ENCODE measurements at regions not wholly inside any gene's neighbourhood (a gene's known extent, or its start where the extent isn't known, plus 50 kb on each side); places are given as distances from the start of the nearest gene placed in this dataset.
"Not testable (repeated sequence)": the region's sequence is repeated elsewhere in the genome, so short reads cannot be mapped to it uniquely, and the experiment has no call there.

DNA sequence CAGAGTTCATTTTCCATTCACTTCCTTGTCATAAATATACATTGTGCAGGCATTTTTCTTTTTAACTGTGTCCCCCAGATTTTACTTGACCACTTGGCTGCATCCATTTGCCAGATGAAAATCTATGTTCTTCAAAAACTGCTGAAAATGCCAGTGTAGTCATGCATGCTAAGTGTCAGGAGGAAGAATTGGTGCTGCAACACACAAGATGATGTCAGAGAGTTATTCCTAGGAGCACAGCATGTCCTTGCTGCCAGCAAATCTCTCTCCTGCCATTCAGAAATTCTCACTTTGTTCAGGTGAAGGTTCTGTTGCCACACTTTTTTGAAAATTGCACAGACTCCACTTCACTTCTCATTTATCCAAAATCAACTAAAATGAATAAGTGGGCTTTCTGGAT lies 106.4 kb upstream of the MAGI3 start:
- peak in 1 of 6 donors; percentile 53 for DNase-seq (ENCODE audit: low read depth in 4 of 6, low spot score in 6 of 6)
- H3K27ac ChIP-seq (ENCODE audit: low read depth, low read length): no peak overlapping the region
- H3K9me3 ChIP-seq (ENCODE audit: control insufficient read depth, insufficient read depth, low read length): no peaks in the 10 kb centered on the region
- no peak overlapping the region for H3K4me3 ChIP-seq (ENCODE audit: low read depth, low read length)
- no peaks in the 10 kb centered on the region for H3K36me3 ChIP-seq (ENCODE audit: control insufficient read depth, insufficient read depth, low read length)
- no peaks in the 10 kb centered on the region for H3K27me3 ChIP-seq (ENCODE audit: control insufficient read depth, insufficient read depth, low read length)
- no peaks in the 10 kb centered on the region for H3K4me1 ChIP-seq (ENCODE audit: control insufficient read depth, insufficient read depth, low read length)

- H3K27ac ChIP-seq (ENCODE audit: low read depth, low read length): no peak overlapping the region
- no peaks in the 10 kb centered on the region for H3K4me1 ChIP-seq (ENCODE audit: control insufficient read depth, insufficient read depth, low read length)
- WGBS (ENCODE audit: insufficient coverage): 100% methylated on average over 1 of the region's 1 CpG
- H3K4me3 ChIP-seq (ENCODE audit: low read depth, low read length): no peak overlapping the region
- H3K36me3 ChIP-seq (ENCODE audit: control insufficient read depth, insufficient read depth, low read length): no peaks in the 10 kb centered on the region
- DNase-seq (ENCODE audit: low read depth in 4 of 6, low spot score in 6 of 6): no peak
- no peaks in the 10 kb centered on the region for H3K9me3 ChIP-seq (ENCODE audit: control insufficient read depth, insufficient read depth, low read length)
- no peaks in the 10 kb centered on the region for H3K27me3 ChIP-seq (ENCODE audit: control insufficient read depth, insufficient read depth, low read length)
Observed at GRCh38 chr1:113286156-113286555, 104.2 kb upstream of the MAGI3 start.

GRCh38 chr1:113291777-113292602 lies 98.3 kb upstream of the MAGI3 start:
- Histone ChIP-seq H3K27me3 (ENCODE audit: control insufficient read depth, insufficient read depth, low read length) (no peaks in the 10 kb centered on the region), H3K4me1 (ENCODE audit: control insufficient read depth, insufficient read depth, low read length) (no peaks in the 10 kb centered on the region), H3K36me3 (ENCODE audit: control insufficient read depth, insufficient read depth, low read length) (no peaks in the 10 kb centered on the region), H3K27ac (ENCODE audit: low read depth, low read length) (no peak overlapping the region), H3K9me3 (ENCODE audit: control insufficient read depth, insufficient read depth, low read length) (no peaks in the 10 kb centered on the region), H3K4me3 (ENCODE audit: low read depth, low read length) (no peak overlapping the region)
- DNase-seq (ENCODE audit: low read depth in 4 of 6, low spot score in 6 of 6): no peak
- 87% methylated on average over 3 of the region's 9 CpGs for WGBS (ENCODE audit: insufficient coverage)

- 89% methylated on average over 1 of the region's 2 CpGs for WGBS (ENCODE audit: insufficient coverage)
- Histone ChIP-seq H3K36me3 (ENCODE audit: control insufficient read depth, insufficient read depth, low read length) (no peaks in the 10 kb centered on the region), H3K27me3 (ENCODE audit: control insufficient read depth, insufficient read depth, low read length) (no peaks in the 10 kb centered on the region), H3K4me1 (ENCODE audit: control insufficient read depth, insufficient read depth, low read length) (no peaks in the 10 kb centered on the region), H3K4me3 (ENCODE audit: low read depth, low read length) (no peak overlapping the region), H3K27ac (ENCODE audit: low read depth, low read length) (no peak overlapping the region), H3K9me3 (ENCODE audit: control insufficient read depth, insufficient read depth, low read length) (no peaks in the 10 kb centered on the region)
- no peak for DNase-seq (ENCODE audit: low read depth in 4 of 6, low spot score in 6 of 6)
Observed at GRCh38 chr1:113292603-113293255, 97.6 kb upstream of the MAGI3 start.

GRCh38 chr1:113293256-113293626 lies 97.1 kb upstream of the MAGI3 start:
- Histone ChIP-seq H3K36me3 (ENCODE audit: control insufficient read depth, insufficient read depth, low read length) (no peaks in the 10 kb centered on the region), H3K4me1 (ENCODE audit: control insufficient read depth, insufficient read depth, low read length) (no peaks in the 10 kb centered on the region), H3K4me3 (ENCODE audit: low read depth, low read length) (no peak overlapping the region), H3K27me3 (ENCODE audit: control insufficient read depth, insufficient read depth, low read length) (no peaks in the 10 kb centered on the region), H3K27ac (ENCODE audit: low read depth, low read length) (no peak overlapping the region), H3K9me3 (ENCODE audit: control insufficient read depth, insufficient read depth, low read length) (no peaks in the 10 kb centered on the region)
- DNase-seq (ENCODE audit: low read depth in 4 of 6, low spot score in 6 of 6): no peak
- 74% methylated on average over 8 of the region's 11 CpGs for whole genome bisulfite sequencing (ENCODE audit: insufficient coverage)

- Histone ChIP-seq H3K27ac (ENCODE audit: low read depth, low read length) (no peak overlapping the region), H3K4me1 (ENCODE audit: control insufficient read depth, insufficient read depth, low read length) (no peaks in the 10 kb centered on the region), H3K9me3 (ENCODE audit: control insufficient read depth, insufficient read depth, low read length) (no peaks in the 10 kb centered on the region), H3K27me3 (ENCODE audit: control insufficient read depth, insufficient read depth, low read length) (no peaks in the 10 kb centered on the region), H3K36me3 (ENCODE audit: control insufficient read depth, insufficient read depth, low read length) (no peaks in the 10 kb centered on the region), H3K4me3 (ENCODE audit: low read depth, low read length) (no peak overlapping the region)
- no peak for DNase-seq (ENCODE audit: low read depth in 4 of 6, low spot score in 6 of 6)
- WGBS (ENCODE audit: insufficient coverage): no CpG with 5 or more reads among the region's 1 CpG
Observed at GRCh38 chr1:113297749-113298148, 92.6 kb upstream of the MAGI3 start.

DNA sequence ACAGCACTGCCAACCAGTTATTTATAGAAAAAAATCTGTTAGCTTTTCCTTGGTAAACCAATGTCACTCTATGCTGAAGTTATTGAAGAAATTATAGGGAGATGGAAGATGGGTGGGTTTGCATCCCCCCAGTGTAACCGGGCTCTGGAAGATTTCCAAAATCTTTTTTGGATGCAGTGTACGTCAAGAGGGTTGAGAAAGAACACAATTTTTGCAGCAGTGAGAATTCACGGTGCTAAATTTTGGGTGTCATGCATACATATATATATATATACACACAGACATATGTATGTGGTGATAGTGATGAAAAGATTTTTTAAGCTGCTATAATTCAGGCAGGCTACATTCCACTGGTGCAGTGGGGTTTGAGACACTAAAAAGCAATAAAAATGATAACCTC lies 91.4 kb upstream of the MAGI3 start:
- H3K4me1 ChIP-seq (ENCODE audit: control insufficient read depth, insufficient read depth, low read length): no peaks in the 10 kb centered on the region
- no CpG with 5 or more reads among the region's 3 CpGs for WGBS (ENCODE audit: insufficient coverage)
- H3K36me3 ChIP-seq (ENCODE audit: control insufficient read depth, insufficient read depth, low read length): no peaks in the 10 kb centered on the region
- H3K27ac ChIP-seq (ENCODE audit: low read depth, low read length): no peak overlapping the region
- no peak overlapping the region for H3K4me3 ChIP-seq (ENCODE audit: low read depth, low read length)
- no peaks in the 10 kb centered on the region for H3K9me3 ChIP-seq (ENCODE audit: control insufficient read depth, insufficient read depth, low read length)
- peak in 2 of 6 donors; percentile 26 to 87 for DNase-seq (ENCODE audit: low read depth in 4 of 6, low spot score in 6 of 6)
- H3K27me3 ChIP-seq (ENCODE audit: control insufficient read depth, insufficient read depth, low read length): no peaks in the 10 kb centered on the region

DNA sequence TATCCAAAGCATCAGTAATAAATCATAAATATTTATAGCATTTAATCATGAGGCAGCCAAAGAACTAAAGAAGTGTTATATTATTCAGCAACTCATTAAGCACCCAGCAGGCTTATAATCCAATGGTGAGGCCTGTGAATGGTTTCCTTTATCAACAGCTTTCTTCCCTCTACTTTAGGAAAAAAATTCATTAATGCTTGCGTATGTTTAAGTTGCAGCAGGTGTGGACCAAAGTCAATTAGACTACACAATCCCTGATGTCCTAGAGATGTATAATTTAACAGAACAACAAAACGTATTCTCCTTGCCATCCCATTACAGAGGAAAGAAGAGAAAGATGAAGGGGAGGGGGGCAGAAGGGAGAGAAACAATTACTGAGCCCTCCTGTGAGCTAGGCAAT lies 87.7 kb upstream of the MAGI3 start:
- no peaks in the 10 kb centered on the region for H3K4me1 ChIP-seq (ENCODE audit: control insufficient read depth, insufficient read depth, low read length)
- peak in 2 of 6 donors; percentile 33 to 88 for DNase-seq (ENCODE audit: low read depth in 4 of 6, low spot score in 6 of 6)
- no peak overlapping the region for H3K27ac ChIP-seq (ENCODE audit: low read depth, low read length)
- H3K27me3 ChIP-seq (ENCODE audit: control insufficient read depth, insufficient read depth, low read length): no peaks in the 10 kb centered on the region
- no CpG with 5 or more reads among the region's 2 CpGs for WGBS (ENCODE audit: insufficient coverage)
- H3K36me3 ChIP-seq (ENCODE audit: control insufficient read depth, insufficient read depth, low read length): no peaks in the 10 kb centered on the region
- H3K4me3 ChIP-seq (ENCODE audit: low read depth, low read length): no peak overlapping the region
- H3K9me3 ChIP-seq (ENCODE audit: control insufficient read depth, insufficient read depth, low read length): no peaks in the 10 kb centered on the region

GRCh38 chr1:113303267-113303666 lies 87.0 kb upstream of the MAGI3 start:
- Histone ChIP-seq H3K27me3 (ENCODE audit: control insufficient read depth, insufficient read depth, low read length) (no peaks in the 10 kb centered on the region), H3K36me3 (ENCODE audit: control insufficient read depth, insufficient read depth, low read length) (no peaks in the 10 kb centered on the region), H3K27ac (ENCODE audit: low read depth, low read length) (no peak overlapping the region), H3K4me3 (ENCODE audit: low read depth, low read length) (no peak overlapping the region), H3K9me3 (ENCODE audit: control insufficient read depth, insufficient read depth, low read length) (no peaks in the 10 kb centered on the region), H3K4me1 (ENCODE audit: control insufficient read depth, insufficient read depth, low read length) (no peaks in the 10 kb centered on the region)
- peak in 2 of 6 donors; percentile 74 to 92 for DNase-seq (ENCODE audit: low read depth in 4 of 6, low spot score in 6 of 6)
- 69% methylated on average over 4 of the region's 9 CpGs for WGBS (ENCODE audit: insufficient coverage)

- not testable (repeated sequence) for H3K4me3 ChIP-seq (ENCODE audit: low read depth, low read length); H3K9me3 ChIP-seq (ENCODE audit: control insufficient read depth, insufficient read depth, low read length); H3K27me3 ChIP-seq (ENCODE audit: control insufficient read depth, insufficient read depth, low read length); DNase-seq (ENCODE audit: low read depth in 4 of 6, low spot score in 6 of 6); H3K36me3 ChIP-seq (ENCODE audit: control insufficient read depth, insufficient read depth, low read length); H3K4me1 ChIP-seq (ENCODE audit: control insufficient read depth, insufficient read depth, low read length); H3K27ac ChIP-seq (ENCODE audit: low read depth, low read length)
- WGBS (ENCODE audit: insufficient coverage): no CpG with 5 or more reads among the region's 4 CpGs
Observed at GRCh38 chr1:113305029-113305428, 85.3 kb upstream of the MAGI3 start.

Measured in spinal cord (tissue), 9 donors.